GM23338 (cell line): ENCODE measurements at regions not wholly inside any gene's neighbourhood (a gene's known extent, or its start where the extent isn't known, plus 50 kb on each side); places are given as distances from the start of the nearest gene placed in this dataset.

Experiments used
- ATAC-seq: fragments of 200-7000 bp; cut with Tn5 transposase; 3 replicates; pipeline ENCODE4 v1.9.1; 2020
- DNase-seq: peaks from one replicate; pipeline ENCODE4 v3.0.0-alpha.2; 2015; ENCODE audit warnings: low spot score
- H2AFZ ChIP-seq: fragments of 200-600 bp; sonication (generic); 2 replicates; pipeline ENCODE4 v1.8.0; 2016; ENCODE audit warnings: antibody characterized with exemption, mild to moderate bottlenecking, moderate library complexity
- H3F3A ChIP-seq: fragments of 200-600 bp; sonication (generic); replicated peaks from 2 replicates; pipeline ENCODE4 v1.8.0; 2017; ENCODE audit warnings: antibody characterized with exemption, mixed run types, low read depth
- H3K27ac ChIP-seq: fragments of 200-600 bp; sonication (generic); 2 replicates; pipeline ENCODE4 v1.6.1; 2016; ENCODE audit warnings: low read depth
- H3K27me3 ChIP-seq: fragments of 200-600 bp; sonication (generic); 2 replicates; pipeline ENCODE4 v1.8.0; 2016; ENCODE audit warnings: mild to moderate bottlenecking, mixed run types, moderate library complexity; ENCODE audit not compliant: insufficient read depth
- H3K36me3 ChIP-seq: fragments of 200-600 bp; sonication (generic); 2 replicates; pipeline ENCODE4 v1.8.0; 2016; ENCODE audit warnings: mild to moderate bottlenecking; ENCODE audit not compliant: insufficient read depth
- H3K4me1 ChIP-seq: fragments of 200-600 bp; sonication (generic); 2 replicates; pipeline ENCODE4 v1.8.0; 2016; ENCODE audit warnings: mild to moderate bottlenecking, moderate library complexity; ENCODE audit not compliant: insufficient read depth
- H3K4me2 ChIP-seq: fragments of 200-600 bp; sonication (generic); 2 replicates; pipeline ENCODE4 v1.7.1; 2017; ENCODE audit warnings: mixed run types
- H3K4me3 ChIP-seq: fragments of 200-600 bp; sonication (generic); 2 replicates; pipeline ENCODE4 v1.6.1; 2016; ENCODE audit warnings: mixed run types
- H3K79me2 ChIP-seq: fragments of 200-600 bp; sonication (generic); replicated peaks from 2 replicates; pipeline ENCODE4 v1.8.0; 2017; ENCODE audit warnings: mild to moderate bottlenecking; ENCODE audit not compliant: insufficient read depth
- H3K9me2 ChIP-seq: fragments of 200-600 bp; sonication (generic); 2 replicates; pipeline ENCODE4 v1.8.0; 2017; ENCODE audit not compliant: insufficient read depth
- H4K20me1 ChIP-seq: fragments of 200-600 bp; sonication (generic); replicated peaks from 2 replicates; pipeline ENCODE4 v1.8.0; 2017; ENCODE audit warnings: mild to moderate bottlenecking; ENCODE audit not compliant: insufficient read depth
- H3K27ac Mint-ChIP-seq: 2 replicates; pipeline ENCODE4 v1.8.0; 2020; ENCODE audit warnings: inconsistent platforms, mild to moderate bottlenecking, moderate library complexity, mixed read lengths
- H3K27me3 Mint-ChIP-seq: 3 replicates; pipeline ENCODE4 v1.8.0; 2022; ENCODE audit warnings: low read depth, mild to moderate bottlenecking, moderate library complexity, mixed read lengths, inconsistent platforms; ENCODE audit not compliant: insufficient read depth, poor library complexity
- H3K36me3 Mint-ChIP-seq: 3 replicates; pipeline ENCODE4 v1.8.0; 2021; ENCODE audit warnings: low read depth, mild to moderate bottlenecking, inconsistent platforms, moderate library complexity, mixed read lengths
- H3K4me1 Mint-ChIP-seq: 3 replicates; pipeline ENCODE4 v1.8.0; 2020; ENCODE audit warnings: mild to moderate bottlenecking, inconsistent platforms, mixed read lengths
- H3K4me3 Mint-ChIP-seq: 3 replicates; pipeline ENCODE4 v1.8.0; 2021; ENCODE audit warnings: moderate library complexity, mild to moderate bottlenecking, inconsistent platforms, mixed read lengths
- H3K9me3 Mint-ChIP-seq: 3 replicates; pipeline ENCODE4 v1.8.0; 2020; ENCODE audit warnings: moderate library complexity, mild to moderate bottlenecking, inconsistent platforms, mixed read lengths
- CREB1 ChIP-seq: fragments of 250-450 bp; sonication (Bioruptor Pico); IDR thresholded peaks from 2 replicates; pipeline ENCODE4 v1.5.0; 2020; ENCODE audit warnings: low read depth, mild to moderate bottlenecking, moderate library complexity
- EZH2phosphoT487 ChIP-seq: fragments of 200-600 bp; sonication (generic); IDR thresholded peaks from one replicate; pipeline ENCODE4 v1.8.1; 2018; ENCODE audit warnings: antibody characterized with exemption; ENCODE audit not compliant: unreplicated experiment
- JUNB ChIP-seq: IDR thresholded peaks from one replicate; pipeline ENCODE4 v1.6.1; 2016; ENCODE audit warnings: antibody characterized with exemption; ENCODE audit not compliant: unreplicated experiment
- NANOG ChIP-seq: IDR thresholded peaks from 2 replicates; pipeline ENCODE4 v1.6.1; 2016; ENCODE audit warnings: antibody characterized with exemption, borderline replicate concordance
- POLR2AphosphoS5 ChIP-seq: IDR thresholded peaks from 2 replicates; pipeline ENCODE4 v1.6.1; 2016; ENCODE audit warnings: antibody characterized with exemption, low read depth
- REST ChIP-seq: IDR thresholded peaks from one replicate; pipeline ENCODE4 v1.6.1; 2018; ENCODE audit warnings: antibody characterized with exemption; ENCODE audit not compliant: unreplicated experiment
- ZNF114 ChIP-seq: fragments of 250-450 bp; sonication (Bioruptor Pico); IDR thresholded peaks from 2 replicates; pipeline ENCODE4 v1.5.0; 2020; ENCODE audit warnings: mild to moderate bottlenecking, moderate library complexity
- ZNF331 ChIP-seq: fragments of 250-450 bp; sonication (Bioruptor Pico); IDR thresholded peaks from 2 replicates; pipeline ENCODE4 v1.5.0; 2020; ENCODE audit warnings: low read depth, mild to moderate bottlenecking, moderate library complexity
- ZNF462 ChIP-seq: fragments of 250-450 bp; sonication (Bioruptor Pico); IDR thresholded peaks from 2 replicates; pipeline ENCODE4 v1.5.0; 2020; ENCODE audit warnings: mild to moderate bottlenecking, moderate library complexity
- TF ChIP-seq, protein P1 (sequence below), 2 experiments: fragments of 200-600 bp in 1 of 2; sonication (generic) in 1 of 2; conservative IDR thresholded peaks; 2 replicates each; pipeline versions ENCODE4 v1.5.1 to v1.6.1; 2016 to 2017; ENCODE audit warnings: antibody characterized with exemption in 2 of 2, low read depth in 2 of 2, mild to moderate bottlenecking in 2 of 2, moderate library complexity in 1 of 2

GRCh38 chr10:112896273-112896672 lies 53.8 kb upstream of the TCF7L2 start:
- H3F3A ChIP-seq: peaks cover 3% of the 10 kb centered on the region; the same call in 1 of the 2 replicates
- Mint-ChIP-seq H3K9me3 (no peaks in the 10 kb centered on the region; the same call in 2 of the 3 replicates), H3K27me3 (peaks cover 5% of the 10 kb centered on the region), H3K4me3 (no peak overlapping the region), H3K36me3 (peaks cover 4% of the 10 kb centered on the region; the same call in 1 of the 3 replicates), H3K4me1 (peaks cover 26% of the 10 kb centered on the region), H3K27ac (no peak overlapping the region)
- H3K79me2 ChIP-seq: no peaks in the 10 kb centered on the region
- no peak for TF ChIP-seq EZH2phosphoT487
- TF ChIP-seq, protein P1, sequence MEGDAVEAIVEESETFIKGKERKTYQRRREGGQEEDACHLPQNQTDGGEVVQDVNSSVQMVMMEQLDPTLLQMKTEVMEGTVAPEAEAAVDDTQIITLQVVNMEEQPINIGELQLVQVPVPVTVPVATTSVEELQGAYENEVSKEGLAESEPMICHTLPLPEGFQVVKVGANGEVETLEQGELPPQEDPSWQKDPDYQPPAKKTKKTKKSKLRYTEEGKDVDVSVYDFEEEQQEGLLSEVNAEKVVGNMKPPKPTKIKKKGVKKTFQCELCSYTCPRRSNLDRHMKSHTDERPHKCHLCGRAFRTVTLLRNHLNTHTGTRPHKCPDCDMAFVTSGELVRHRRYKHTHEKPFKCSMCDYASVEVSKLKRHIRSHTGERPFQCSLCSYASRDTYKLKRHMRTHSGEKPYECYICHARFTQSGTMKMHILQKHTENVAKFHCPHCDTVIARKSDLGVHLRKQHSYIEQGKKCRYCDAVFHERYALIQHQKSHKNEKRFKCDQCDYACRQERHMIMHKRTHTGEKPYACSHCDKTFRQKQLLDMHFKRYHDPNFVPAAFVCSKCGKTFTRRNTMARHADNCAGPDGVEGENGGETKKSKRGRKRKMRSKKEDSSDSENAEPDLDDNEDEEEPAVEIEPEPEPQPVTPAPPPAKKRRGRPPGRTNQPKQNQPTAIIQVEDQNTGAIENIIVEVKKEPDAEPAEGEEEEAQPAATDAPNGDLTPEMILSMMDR (conservative IDR thresholded peaks at IDR 0.05; ENCODE audit: low read depth in 2 of 2): no peak
- no peak for TF ChIP-seq JUNB
- TF ChIP-seq CREB1 (CRISPR knock-in tag): no peak
- no peak for TF ChIP-seq ZNF331 (CRISPR knock-in tag)
- no peak for TF ChIP-seq REST
- no peak for TF ChIP-seq POLR2AphosphoS5
- TF ChIP-seq ZNF114 (CRISPR knock-in tag): no peak
- TF ChIP-seq NANOG: no peak
- no peak for TF ChIP-seq ZNF462 (CRISPR knock-in tag)
- no peak overlapping the region for H3K4me3 ChIP-seq
- H2AFZ ChIP-seq: no peak overlapping the region
- H3K27ac ChIP-seq: no peak overlapping the region
- H3K9me2 ChIP-seq: peaks cover 4% of the 10 kb centered on the region; the same call in 1 of the 2 replicates
- no peaks in the 10 kb centered on the region for H3K36me3 ChIP-seq
- DNase-seq: no peak
- peaks cover 23% of the 10 kb centered on the region for H3K4me1 ChIP-seq
- no peaks in the 10 kb centered on the region for H4K20me1 ChIP-seq
- 0 out of 2 replicates have a peak, but pooled peaks cover 3% of the 10 kb centered on the region for H3K27me3 ChIP-seq
- no peak overlapping the region for H3K4me2 ChIP-seq
- no peak for ATAC-seq
